ENCODE measurements at regions not wholly inside any gene's neighbourhood (a gene's known extent, or its start where the extent isn't known, plus 50 kb on each side); places are given as distances from the start of the nearest gene placed in this dataset.

DNA sequence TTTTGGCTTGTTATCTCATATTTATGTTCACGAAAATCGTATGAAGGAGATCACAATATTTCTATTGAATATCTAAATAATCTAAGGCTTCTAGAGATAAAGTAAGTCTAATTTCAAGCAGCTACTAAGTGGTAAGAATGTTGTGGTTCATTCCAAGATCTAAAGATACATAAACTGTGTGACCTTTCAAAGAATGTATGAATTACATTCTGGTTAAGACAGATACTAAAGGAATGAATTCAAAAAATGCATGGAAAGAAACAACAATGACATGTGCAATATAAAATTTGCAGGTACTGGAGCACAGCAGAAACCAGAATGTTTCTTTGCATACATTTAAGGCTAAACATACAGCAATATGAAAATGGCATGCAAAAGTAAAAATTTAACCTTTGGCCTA lies 1214.6 kb downstream of the CDH8 start:
- H3K4me3 ChIP-seq (ENCODE audit: low read depth, low read length) = no peak overlapping the region
- TF ChIP-seq, protein P1, sequence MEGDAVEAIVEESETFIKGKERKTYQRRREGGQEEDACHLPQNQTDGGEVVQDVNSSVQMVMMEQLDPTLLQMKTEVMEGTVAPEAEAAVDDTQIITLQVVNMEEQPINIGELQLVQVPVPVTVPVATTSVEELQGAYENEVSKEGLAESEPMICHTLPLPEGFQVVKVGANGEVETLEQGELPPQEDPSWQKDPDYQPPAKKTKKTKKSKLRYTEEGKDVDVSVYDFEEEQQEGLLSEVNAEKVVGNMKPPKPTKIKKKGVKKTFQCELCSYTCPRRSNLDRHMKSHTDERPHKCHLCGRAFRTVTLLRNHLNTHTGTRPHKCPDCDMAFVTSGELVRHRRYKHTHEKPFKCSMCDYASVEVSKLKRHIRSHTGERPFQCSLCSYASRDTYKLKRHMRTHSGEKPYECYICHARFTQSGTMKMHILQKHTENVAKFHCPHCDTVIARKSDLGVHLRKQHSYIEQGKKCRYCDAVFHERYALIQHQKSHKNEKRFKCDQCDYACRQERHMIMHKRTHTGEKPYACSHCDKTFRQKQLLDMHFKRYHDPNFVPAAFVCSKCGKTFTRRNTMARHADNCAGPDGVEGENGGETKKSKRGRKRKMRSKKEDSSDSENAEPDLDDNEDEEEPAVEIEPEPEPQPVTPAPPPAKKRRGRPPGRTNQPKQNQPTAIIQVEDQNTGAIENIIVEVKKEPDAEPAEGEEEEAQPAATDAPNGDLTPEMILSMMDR (IDR thresholded peaks at IDR 0.05; ENCODE audit: insufficient read depth, low read depth, low read length) = no peak
- no peak for DNase-seq (ENCODE audit: low read depth)

DNA sequence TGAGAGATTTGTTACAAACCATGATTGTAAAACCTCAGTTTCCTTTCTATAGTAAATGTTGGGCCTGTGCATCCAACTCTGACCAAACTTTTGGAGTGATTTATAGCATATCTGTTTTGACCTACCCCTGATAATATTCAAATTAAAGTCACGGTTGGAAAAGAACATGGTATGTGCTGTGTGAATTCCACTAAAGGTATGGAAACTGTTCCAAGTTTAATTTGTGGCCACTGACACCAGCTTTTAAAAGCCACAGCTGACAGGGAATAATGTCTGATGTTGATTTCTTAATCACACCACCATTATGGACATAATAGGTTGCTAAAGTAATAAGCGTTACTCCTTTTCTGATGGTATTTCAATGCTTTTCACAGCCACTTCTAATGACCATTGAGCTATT lies 1215.9 kb downstream of the CDH8 start:
- no peak for DNase-seq (ENCODE audit: low read depth)
- TF ChIP-seq, protein P1 (IDR thresholded peaks at IDR 0.05; ENCODE audit: insufficient read depth, low read depth, low read length) = no peak
- no peak overlapping the region for H3K4me3 ChIP-seq (ENCODE audit: low read depth, low read length)

DNA sequence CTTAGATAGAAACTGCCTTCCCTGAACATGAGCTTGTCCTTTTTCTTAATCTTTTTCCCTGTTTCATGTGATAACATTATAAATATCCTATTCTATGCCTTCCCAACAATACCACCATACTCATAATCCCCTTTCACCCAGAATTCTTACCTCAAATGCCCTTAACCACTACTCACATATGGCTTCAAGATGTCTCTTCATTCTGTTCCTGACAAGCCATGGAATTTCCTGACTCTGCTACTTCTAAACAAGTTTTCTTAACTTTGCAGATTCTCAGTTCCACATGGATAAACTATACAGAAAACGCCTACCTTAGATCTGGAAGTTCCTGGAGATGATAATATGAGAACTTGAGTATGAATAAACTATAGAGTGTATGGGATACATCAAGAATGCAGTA lies 1217.8 kb downstream of the CDH8 start:
- no peak for DNase-seq (ENCODE audit: low read depth)
- TF ChIP-seq, protein P1 (IDR thresholded peaks at IDR 0.05; ENCODE audit: insufficient read depth, low read depth, low read length) = no peak
- H3K4me3 ChIP-seq (ENCODE audit: low read depth, low read length) = no peak overlapping the region

DNA sequence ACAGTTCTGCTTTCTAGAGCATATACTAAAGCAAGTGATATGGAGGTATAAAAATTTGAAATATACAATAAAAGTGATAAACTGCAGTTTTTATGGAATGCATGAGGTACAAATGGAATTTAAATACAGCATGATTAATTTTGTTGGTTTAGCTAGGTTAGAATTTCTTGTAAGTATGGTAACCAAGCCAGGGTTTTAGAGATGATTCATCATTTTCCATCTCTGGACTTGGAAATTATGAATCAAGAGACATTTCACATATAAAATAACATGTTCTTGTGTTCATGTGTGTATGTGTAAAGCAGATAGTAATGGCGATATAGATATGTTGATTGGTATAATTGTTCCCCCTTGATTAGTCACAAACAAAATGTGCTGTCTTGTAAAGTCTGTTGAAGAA lies 1219.8 kb downstream of the CDH8 start:
- TF ChIP-seq, protein P1 (IDR thresholded peaks at IDR 0.05; ENCODE audit: insufficient read depth, low read depth, low read length) = no peak
- H3K4me3 ChIP-seq (ENCODE audit: low read depth, low read length) = no peak overlapping the region
- DNase-seq (ENCODE audit: low read depth) = no peak

DNA sequence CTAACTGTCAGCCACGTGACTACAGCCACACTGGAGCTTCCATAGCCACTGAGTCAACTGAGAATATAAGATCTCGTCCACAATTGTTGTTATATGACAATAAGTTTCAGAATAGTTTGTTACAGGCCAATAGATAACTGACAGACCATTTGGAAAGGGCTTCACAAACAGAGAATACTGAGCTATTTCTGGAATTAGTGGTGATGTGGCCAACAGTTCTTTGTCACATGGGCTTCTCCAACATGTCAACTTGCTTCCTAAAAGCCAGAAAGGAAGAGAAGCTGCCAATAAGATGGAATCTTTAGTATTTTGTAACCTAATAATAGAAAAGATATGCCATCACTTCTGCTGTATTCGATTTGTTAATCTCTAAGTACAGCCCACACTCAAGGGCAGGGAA lies 1220.4 kb downstream of the CDH8 start:
- no peak for DNase-seq (ENCODE audit: low read depth)
- TF ChIP-seq, protein P1 (IDR thresholded peaks at IDR 0.05; ENCODE audit: insufficient read depth, low read depth, low read length) = no peak

DNA sequence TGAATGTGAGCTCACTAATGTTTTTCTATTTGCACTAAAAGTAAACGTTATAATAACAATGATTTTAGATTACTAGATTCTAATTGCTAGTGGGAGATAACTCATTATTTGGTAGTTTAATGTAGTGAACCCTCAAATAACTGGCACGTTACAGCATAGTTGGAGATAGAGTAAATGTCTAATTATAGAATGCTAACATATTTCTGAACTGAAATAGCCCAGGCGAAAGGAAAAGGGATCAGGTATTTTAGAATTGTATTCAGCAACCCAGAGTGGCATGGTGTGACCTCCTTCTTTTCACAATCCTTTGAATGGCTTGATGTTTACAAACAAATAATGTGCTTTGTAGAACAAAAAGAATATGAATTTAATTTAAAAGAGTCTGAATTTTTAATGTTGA lies 1221.2 kb downstream of the CDH8 start:
- H3K4me3 ChIP-seq (ENCODE audit: low read depth, low read length) = no peak overlapping the region
- no peak for DNase-seq (ENCODE audit: low read depth)
- TF ChIP-seq, protein P1 (IDR thresholded peaks at IDR 0.05; ENCODE audit: insufficient read depth, low read depth, low read length) = no peak

More for the DNA sequence above, 1220.4 kb downstream of the CDH8 start:
- H3K4me3 ChIP-seq (ENCODE audit: low read depth, low read length) = no peak overlapping the region

DNA sequence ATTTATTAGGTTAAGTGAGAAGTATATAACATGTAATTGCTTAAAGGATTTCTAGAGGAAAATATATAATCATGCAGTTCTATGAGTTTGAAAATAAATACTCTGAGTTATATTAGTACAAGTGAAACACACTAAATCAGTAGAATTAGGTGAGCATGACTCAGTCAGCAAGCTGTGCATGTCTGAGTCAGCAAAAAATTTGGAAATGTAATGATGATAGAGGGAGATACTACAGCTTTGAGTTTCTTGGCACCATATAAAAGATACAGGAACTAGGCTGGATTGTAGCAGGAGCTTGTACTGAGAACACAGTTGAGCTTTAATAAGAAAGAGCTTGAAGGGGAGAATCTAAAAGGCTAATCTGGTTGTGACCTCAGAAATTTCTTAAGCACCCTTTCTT lies 1224.6 kb downstream of the CDH8 start:
- no peak overlapping the region for H3K4me3 ChIP-seq (ENCODE audit: low read depth, low read length)
- no peak for DNase-seq (ENCODE audit: low read depth)
- TF ChIP-seq, protein P1 (IDR thresholded peaks at IDR 0.05; ENCODE audit: insufficient read depth, low read depth, low read length) = no peak

Measured in fibroblast of villous mesenchyme (primary cell).